GM12878 (cell line): ENCODE measurements at regions not wholly inside any gene's neighbourhood (a gene's known extent, or its start where the extent isn't known, plus 50 kb on each side); places are given as distances from the start of the nearest gene placed in this dataset.

ENCODE experiments used
- ATAC-seq: fragments of 200-7000 bp; cut with Tn5 transposase; 3 replicates; pipeline ENCODE4 v1.9.1; 2020; ENCODE audit warnings: mild to moderate bottlenecking, moderate library complexity
- BruUV-seq: library from RNA; stranded (reverse); fragments of 400-500 nt; replicated peaks from 2 replicates; lab custom pipeline; 2021; lab: Mats Ljungman, UMichigan
- CTCF ChIA-PET: fragments of 300-600 bp; sonication (Branson Sonifier 250); formaldehyde crosslinking; extraction: SDS; loops from one replicate; lab custom pipeline; 2021; ENCODE audit warnings: inconsistent platforms; lab: Yijun Ruan, JAX
- POLR2A ChIA-PET: fragments of 350-600 bp; formaldehyde crosslinking; extraction: SDS; loops from one replicate; lab custom pipeline; 2021; ENCODE audit warnings: inconsistent platforms; lab: Charles Lee
- RAD21 ChIA-PET: fragments of 300-600 bp; sonication (Branson Sonifier 250); formaldehyde crosslinking; loops from one replicate; lab custom pipeline; 2023; ENCODE audit warnings: antibody characterized with exemption; ENCODE audit not compliant: unreplicated experiment; lab: Charles Lee
- SMC1A ChIA-PET: fragments of 300-600 bp; sonication (Branson Sonifier 250); formaldehyde crosslinking; loops from one replicate; lab custom pipeline; 2023; ENCODE audit not compliant: unreplicated experiment, uncharacterized antibody; lab: Charles Lee
- DNase-seq: peaks from one replicate; pipeline ENCODE4 v3.0.0-alpha.2; 2011; ENCODE audit warnings: low read depth, low spot score
- FAIRE-seq: peaks from 3 replicates; lab custom pipeline; 2011; peaks lifted over from hg19 to GRCh38; lab: Jason Lieb, UNC
- H2AFZ ChIP-seq: 2 replicates; pipeline ENCODE4 v1.6.0; 2011; ENCODE audit warnings: low read depth, low read length, control low read depth; ENCODE audit not compliant: control insufficient read depth
- H3K27ac ChIP-seq: 2 replicates; pipeline ENCODE4 v1.5.1; 2011; ENCODE audit warnings: control low read depth; ENCODE audit not compliant: control insufficient read depth, insufficient read depth
- H3K27me3 ChIP-seq, 2 experiments: replicated peaks in 1 of 2; 2 replicates each; pipeline versions ENCODE4 v1.6.0 to v1.6.1; 2011; ENCODE audit warnings: low read length in 1 of 2; ENCODE audit not compliant: control insufficient read depth in 2 of 2, insufficient read depth in 2 of 2
- H3K36me3 ChIP-seq, 2 experiments: 2 replicates each; pipeline ENCODE4 v1.5.1; 2011; ENCODE audit warnings: low read length in 1 of 2; ENCODE audit not compliant: control insufficient read depth in 2 of 2, insufficient read depth in 2 of 2
- H3K4me1 ChIP-seq: 2 replicates; pipeline ENCODE4 v1.6.1; 2011; ENCODE audit warnings: mild to moderate bottlenecking, low read length, moderate library complexity, mixed read lengths; ENCODE audit not compliant: control insufficient read depth, insufficient read depth
- H3K4me2 ChIP-seq: 2 replicates; pipeline ENCODE4 v1.6.0; 2011; ENCODE audit warnings: control low read depth; ENCODE audit not compliant: control insufficient read depth, insufficient read depth
- H3K4me3 ChIP-seq: fragments of 200-600 bp; sonication (generic); 2 replicates; pipeline ENCODE4 v1.5.1; 2016
- H3K79me2 ChIP-seq: 2 replicates; pipeline ENCODE4 v1.6.0; 2011; ENCODE audit warnings: low read length; ENCODE audit not compliant: control insufficient read depth, insufficient read depth
- H3K9ac ChIP-seq: 2 replicates; pipeline ENCODE4 v1.8.0; 2011; ENCODE audit warnings: low read length, control low read depth, mixed read lengths; ENCODE audit not compliant: control insufficient read depth, insufficient read depth
- H3K9me3 ChIP-seq: replicated peaks from 3 replicates; pipeline ENCODE4 v1.5.1; 2011; ENCODE audit warnings: mild to moderate bottlenecking, low read length; ENCODE audit not compliant: control insufficient read depth, insufficient read depth
- H4K20me1 ChIP-seq: 2 replicates; pipeline ENCODE4 v1.6.0; 2011; ENCODE audit not compliant: control insufficient read depth, insufficient read depth
- ASH2L ChIP-seq: fragments of 300-600, 200-600 bp; sonication (generic); IDR thresholded peaks from 2 replicates; pipeline ENCODE4 v1.6.1; 2017; ENCODE audit warnings: low read depth, mild to moderate bottlenecking, borderline replicate concordance
- ETV6 ChIP-seq, 2 experiments: fragments of 450-650 bp in 1 of 2; IDR thresholded peaks in 1 of 2; conservative IDR thresholded peaks in 1 of 2; 2 replicates each; pipeline ENCODE4 v1.6.1; 2014; ENCODE audit warnings: antibody characterized with exemption in 1 of 2, borderline replicate concordance in 1 of 2, low read depth in 1 of 2, mild to moderate bottlenecking in 1 of 2, moderate library complexity in 1 of 2
- FOXM1 ChIP-seq: IDR thresholded peaks from 2 replicates; pipeline ENCODE4 v1.6.1; 2012; ENCODE audit warnings: low read depth, mild to moderate bottlenecking, inconsistent platforms, low read length, moderate library complexity
- GABPA ChIP-seq: IDR thresholded peaks from 2 replicates; pipeline ENCODE4 v1.6.1; 2014; ENCODE audit warnings: antibody characterized with exemption, low read depth, mild to moderate bottlenecking, inconsistent platforms
- HDGF ChIP-seq: fragments of 450-650 bp; IDR thresholded peaks from 2 replicates; pipeline ENCODE4 v1.6.1; 2016; ENCODE audit warnings: antibody characterized with exemption
- IKZF2 ChIP-seq, 2 experiments: fragments of 450-650 bp; IDR thresholded peaks; 2 replicates each; pipeline ENCODE4 v1.6.1; 2017; ENCODE audit warnings: mild to moderate bottlenecking in 2 of 2, moderate library complexity in 2 of 2
- IRF5 ChIP-seq: fragments of 450-650 bp; IDR thresholded peaks from 2 replicates; pipeline ENCODE4 v1.6.1; 2017; ENCODE audit warnings: borderline replicate concordance
- KAT2A ChIP-seq: conservative IDR thresholded peaks from 2 replicates; pipeline ENCODE4 v1.6.1; 2011; ENCODE audit warnings: low read depth, low read length; ENCODE audit not compliant: control insufficient read depth
- MYC ChIP-seq: IDR thresholded peaks from 2 replicates; pipeline ENCODE4 v1.6.1; 2011; ENCODE audit warnings: mild to moderate bottlenecking, low read length, moderate library complexity, inconsistent platforms; ENCODE audit not compliant: insufficient read depth, insufficient replicate concordance, insufficient read length, severe bottlenecking
- NBN ChIP-seq: fragments of 450-650 bp; IDR thresholded peaks from 2 replicates; pipeline ENCODE4 v1.6.1; 2016
- NR2C2 ChIP-seq: IDR thresholded peaks from 2 replicates; pipeline ENCODE4 v1.6.1; 2011; ENCODE audit warnings: borderline replicate concordance, low read depth; ENCODE audit not compliant: control insufficient read depth, insufficient read length
- RFX5 ChIP-seq: IDR thresholded peaks from 2 replicates; pipeline ENCODE4 v1.6.1; 2011; ENCODE audit warnings: low read depth, low read length, improper control_type of control experiment
- SIX5 ChIP-seq: IDR thresholded peaks from 2 replicates; pipeline ENCODE4 v1.6.1; 2011; ENCODE audit warnings: mild to moderate bottlenecking, low read depth, low read length, moderate library complexity; ENCODE audit not compliant: severe bottlenecking
- ZBTB11 ChIP-seq: fragments of 450-650 bp; formaldehyde crosslinking; IDR thresholded peaks from 2 replicates; pipeline ENCODE4 v1.5.0; 2022; ENCODE audit warnings: mild to moderate bottlenecking, missing genetic modification characterization
- WGBS: methylation state at CpG from one replicate; pipeline ENCODE4 v1.1.6; 2016; ENCODE audit warnings: low lambda C conversion rate; ENCODE audit not compliant: insufficient replicate concordance, insufficient coverage; ENCODE audit errors: missing lambda C conversion rate; 5-methylcytosine and 5-hydroxymethylcytosine counted together
- in situ Hi-C: fragments of 300-500 bp; cut with MboI; formaldehyde crosslinking; loops from 9 replicates; pipeline ENCODE4 v1.14.3; 2018; ENCODE audit warnings: mixed read lengths
- intact Hi-C: fragments of 100-400 bp; cut with micrococcal nuclease; formaldehyde crosslinking; loops from one replicate; pipeline ENCODE4 v1.14.2; 2022; ENCODE audit not compliant: unreplicated experiment

- TF ChIP-seq KAT2A: no peak
- no peak for TF ChIP-seq NR2C2
- TF ChIP-seq IRF5: no peak
Measured at GRCh38 chr1:200250469-200250868, 159.4 kb downstream of the ZNF281 start (continued).

- intact Hi-C loops (no loop called here), in situ Hi-C loops (no loop called here)
- ChIA-PET SMC1A (no interaction called here), RAD21 (no interaction called here), CTCF (no interaction called here), POLR2A (no interaction called here)
- 57% methylated on average over 8 of the region's 8 CpGs for whole genome bisulfite sequencing
- Histone ChIP-seq H3K4me2 (no peak overlapping the region), H3K36me3 (no peaks in the 10 kb centered on the region), H2AFZ (no peak overlapping the region), H3K27me3 (peaks cover 0 to 2% of the 10 kb centered on the region in 2 experiments; a peak in 2 of 4 replicates), H3K27ac (no peak overlapping the region), H3K79me2 (no peaks in the 10 kb centered on the region), H3K9me3 (no peaks in the 10 kb centered on the region; the same call in 2 of the 3 replicates), H4K20me1 (no peaks in the 10 kb centered on the region), H3K4me1 (no peaks in the 10 kb centered on the region), H3K4me3 (no peak overlapping the region), H3K9ac (no peak overlapping the region)
- DNase-seq: no peak
- no peak for TF ChIP-seq RFX5
- no peak for TF ChIP-seq IKZF2 (IDR thresholded peaks at IDR 0.05)
- TF ChIP-seq GABPA: no peak
- TF ChIP-seq FOXM1: no peak
- no peak for TF ChIP-seq NBN
- TF ChIP-seq MYC: no peak
- TF ChIP-seq ASH2L: no peak
- TF ChIP-seq ETV6 (conservative IDR thresholded peaks at IDR 0.05 in 1 of 2, IDR thresholded peaks at IDR 0.05 in 1 of 2; ENCODE audit: borderline replicate concordance in 1 of 2, low read depth in 1 of 2): no peak
- no peak for TF ChIP-seq ZBTB11 (CRISPR knock-in tag)
- no peak for TF ChIP-seq HDGF
- TF ChIP-seq SIX5: no peak
- no peak for ATAC-seq
- BruUV-seq: no TSS peak
- no peak for FAIRE-seq
Measured at GRCh38 chr1:200248541-200248940, 161.3 kb downstream of the ZNF281 start.
